SIG-M5 treated with dmso at 0.1 percent for 504 hours (cell line): ENCODE measurements at regions not wholly inside any gene's neighbourhood (a gene's known extent, or its start where the extent isn't known, plus 50 kb on each side); places are given as distances from the start of the nearest gene placed in this dataset.
A peak's percentile ranks its signal among the peaks of the same experiment; 100 is the strongest.

Experiments used
- DNase-seq: peaks from one replicate; lab custom pipeline; 2025; ENCODE audit not compliant: unreplicated experiment; lab: John Stamatoyannopoulos, UW

- peak; percentile 22 for DNase-seq
These were observed 129.4 kb upstream of the CXCR4 start for GRCh38 chr2:136247204-136247950.

GRCh38 chr2:136246086-136246669 is 128.2 kb upstream of the CXCR4 start:
- DNase-seq = peak; percentile 90

GRCh38 chr2:136245211-136245610 is 127.3 kb upstream of the CXCR4 start:
- DNase-seq = no peak

- no peak for DNase-seq
These were observed 126.6 kb upstream of the CXCR4 start for GRCh38 chr2:136244536-136244885.

- no peak for DNase-seq
These were observed 125.9 kb upstream of the CXCR4 start for GRCh38 chr2:136243638-136244535.

GRCh38 chr2:136242687-136243277 is 124.8 kb upstream of the CXCR4 start:
- no peak for DNase-seq

- no peak for DNase-seq
These were observed 124.2 kb upstream of the CXCR4 start for GRCh38 chr2:136242100-136242499.

GRCh38 chr2:136239079-136239685 is 121.2 kb upstream of the CXCR4 start:
- DNase-seq = no peak

- DNase-seq = peak; percentile 97
These were observed 120.5 kb upstream of the CXCR4 start for GRCh38 chr2:136238286-136239078.

- no peak for DNase-seq
These were observed 118.1 kb upstream of the CXCR4 start for GRCh38 chr2:136236019-136236418.

GRCh38 chr2:136235546-136235945 is 117.6 kb upstream of the CXCR4 start:
- DNase-seq = no peak

- no peak for DNase-seq
These were observed 116.3 kb upstream of the CXCR4 start for GRCh38 chr2:136234261-136234660.

GRCh38 chr2:136233298-136233697 is 115.3 kb upstream of the CXCR4 start:
- DNase-seq = peak; percentile 73

GRCh38 chr2:136232456-136233172 is 114.7 kb upstream of the CXCR4 start:
- DNase-seq = peak; percentile 21

GRCh38 chr2:136230464-136230863 is 112.5 kb upstream of the CXCR4 start:
- DNase-seq = no peak

- DNase-seq = no peak
These were observed 109.0 kb upstream of the CXCR4 start for GRCh38 chr2:136226903-136227302.

- no peak for DNase-seq
These were observed 108.2 kb upstream of the CXCR4 start for GRCh38 chr2:136225950-136226835.

- DNase-seq = no peak
These were observed 105.3 kb upstream of the CXCR4 start for GRCh38 chr2:136223274-136223673.

- DNase-seq = no peak
These were observed 104.9 kb upstream of the CXCR4 start for GRCh38 chr2:136222862-136223261.
